H9 (cell line): ENCODE measurements at regions not wholly inside any gene's neighbourhood (a gene's known extent, or its start where the extent isn't known, plus 50 kb on each side); places are given as distances from the start of the nearest gene placed in this dataset.
A peak's percentile ranks its signal among the peaks of the same experiment; 100 is the strongest.

Experiments used
- DNase-seq: peaks from one replicate; pipeline ENCODE4 v3.0.0-alpha.2; 2017
- H2AFZ ChIP-seq: one replicate; pipeline ENCODE4 v1.6.1; 2013; ENCODE audit warnings: mild to moderate bottlenecking, low read length, control low read depth, moderate library complexity
- H2AK5ac ChIP-seq: 2 replicates; pipeline ENCODE4 v1.6.1; 2013; ENCODE audit warnings: low read length, control low read depth, mixed read lengths; ENCODE audit not compliant: insufficient read length
- H2BK120ac ChIP-seq: one replicate; pipeline ENCODE4 v1.6.1; 2013; ENCODE audit warnings: low read depth, mild to moderate bottlenecking, low read length, control low read depth, inconsistent platforms; ENCODE audit not compliant: poor library complexity, severe bottlenecking
- H2BK12ac ChIP-seq: 2 replicates; pipeline ENCODE4 v1.6.1; 2013; ENCODE audit warnings: low read length, control low read depth, mixed read lengths, low read depth; ENCODE audit not compliant: insufficient read length
- H2BK15ac ChIP-seq: 2 replicates; pipeline ENCODE4 v1.6.1; 2013; ENCODE audit warnings: low read depth, low read length, control low read depth
- H2BK20ac ChIP-seq: one replicate; pipeline ENCODE4 v1.6.1; 2013; ENCODE audit warnings: low read depth, mild to moderate bottlenecking, low read length, control low read depth, inconsistent platforms; ENCODE audit not compliant: poor library complexity, severe bottlenecking
- H2BK5ac ChIP-seq: 2 replicates; pipeline ENCODE4 v1.6.1; 2013; ENCODE audit warnings: low read length, control low read depth, mixed read lengths; ENCODE audit not compliant: insufficient read length
- H3K14ac ChIP-seq: 2 replicates; pipeline ENCODE4 v1.6.1; 2013; ENCODE audit warnings: low read length, control low read depth; ENCODE audit not compliant: insufficient read depth
- H3K18ac ChIP-seq: 2 replicates; pipeline ENCODE4 v1.6.1; 2013; ENCODE audit warnings: low read depth, mild to moderate bottlenecking, mixed read lengths, low read length, control low read depth; ENCODE audit not compliant: insufficient read length
- H3K23ac ChIP-seq: 2 replicates; pipeline ENCODE4 v1.6.1; 2013; ENCODE audit warnings: low read length, control low read depth, mixed read lengths, low read depth; ENCODE audit not compliant: insufficient read length
- H3K23me2 ChIP-seq: 2 replicates; pipeline ENCODE4 v1.6.1; 2013; ENCODE audit warnings: low read depth, mild to moderate bottlenecking, mixed read lengths, low read length, control low read depth; ENCODE audit not compliant: insufficient read length, poor library complexity, severe bottlenecking
- H3K27ac ChIP-seq: 2 replicates; pipeline ENCODE4 v1.5.1; 2013; ENCODE audit warnings: low read length, control low read depth, mixed read lengths, low read depth; ENCODE audit not compliant: insufficient read length
- H3K27me3 ChIP-seq: 2 replicates; pipeline ENCODE4 v1.6.1; 2013; ENCODE audit warnings: low read length, control low read depth, inconsistent platforms; ENCODE audit not compliant: insufficient read depth
- H3K4ac ChIP-seq: 2 replicates; pipeline ENCODE4 v1.6.1; 2013; ENCODE audit warnings: low read depth, mild to moderate bottlenecking, control low read depth, inconsistent platforms, low read length, moderate library complexity
- H3K4me1 ChIP-seq: 2 replicates; pipeline ENCODE4 v1.6.1; 2013; ENCODE audit warnings: low read length, control low read depth, inconsistent platforms; ENCODE audit not compliant: insufficient read depth
- H3K4me2 ChIP-seq: 2 replicates; pipeline ENCODE4 v1.6.1; 2013; ENCODE audit warnings: low read length, control low read depth, mixed read lengths; ENCODE audit not compliant: insufficient read length, insufficient read depth
- H3K56ac ChIP-seq: 2 replicates; pipeline ENCODE4 v1.6.1; 2013; ENCODE audit warnings: low read depth, mild to moderate bottlenecking, mixed read lengths, low read length, control low read depth; ENCODE audit not compliant: insufficient read length
- H3K79me1 ChIP-seq: 2 replicates; pipeline ENCODE4 v1.6.1; 2013; ENCODE audit warnings: low read depth, mild to moderate bottlenecking, moderate library complexity, low read length, control low read depth, inconsistent platforms; ENCODE audit not compliant: insufficient read depth, poor library complexity, severe bottlenecking
- H3K79me2 ChIP-seq: 2 replicates; pipeline ENCODE4 v1.6.1; 2013; ENCODE audit warnings: low read length, control low read depth, inconsistent platforms; ENCODE audit not compliant: insufficient read depth
- H3K9ac ChIP-seq: 2 replicates; pipeline ENCODE4 v1.6.1; 2013; ENCODE audit warnings: low read length, control low read depth, mixed read lengths; ENCODE audit not compliant: insufficient read length; ENCODE audit errors: extremely low read depth
- H3K9me3 ChIP-seq: one replicate; pipeline ENCODE4 v1.6.1; 2013; ENCODE audit warnings: low read depth, low read length, inconsistent platforms; ENCODE audit not compliant: control insufficient read depth
- H3T11ph ChIP-seq: one replicate; pipeline ENCODE4 v1.6.1; 2013; ENCODE audit warnings: mild to moderate bottlenecking, low read length, control low read depth, inconsistent platforms
- H4K20me1 ChIP-seq: one replicate; pipeline ENCODE4 v1.6.1; 2013; ENCODE audit not compliant: control insufficient read depth, insufficient read length, insufficient read depth
- H4K5ac ChIP-seq: 2 replicates; pipeline ENCODE4 v1.6.1; 2013; ENCODE audit warnings: low read depth, mild to moderate bottlenecking, mixed read lengths, low read length, control low read depth; ENCODE audit not compliant: insufficient read length
- H4K8ac ChIP-seq: replicated peaks from 2 replicates; pipeline ENCODE4 v1.6.1; 2013; ENCODE audit warnings: low read length, control low read depth, mixed read lengths, low read depth; ENCODE audit not compliant: insufficient read length
- H4K91ac ChIP-seq: 2 replicates; pipeline ENCODE4 v1.6.1; 2013; ENCODE audit warnings: low read depth, mild to moderate bottlenecking, moderate library complexity, mixed read lengths, low read length, control low read depth; ENCODE audit not compliant: insufficient read length
- H3K27ac Mint-ChIP-seq, 3 experiments: 2 replicates in 2 of 3; 3 replicates in 1 of 3; pipeline ENCODE4 v1.8.0; 2020 to 2021; ENCODE audit warnings: mixed read lengths in 3 of 3, mild to moderate bottlenecking in 1 of 3, moderate library complexity in 1 of 3
- H3K27me3 Mint-ChIP-seq: 2 replicates; pipeline ENCODE4 v1.8.0; 2021; ENCODE audit warnings: low read depth, mild to moderate bottlenecking, moderate library complexity, mixed read lengths
- H3K36me3 Mint-ChIP-seq, 3 experiments: 2 replicates in 2 of 3; 3 replicates in 1 of 3; pipeline ENCODE4 v1.8.0; 2020 to 2021; ENCODE audit warnings: low read depth in 3 of 3, mixed read lengths in 3 of 3; ENCODE audit not compliant: insufficient read depth in 1 of 3
- H3K4me1 Mint-ChIP-seq, 2 experiments: 2 replicates each; pipeline ENCODE4 v1.8.0; 2020; ENCODE audit warnings: mixed read lengths in 2 of 2
- H3K4me3 Mint-ChIP-seq, 2 experiments: 2 replicates in 1 of 2; 3 replicates in 1 of 2; pipeline ENCODE4 v1.8.0; 2020 to 2021; ENCODE audit warnings: mild to moderate bottlenecking in 2 of 2, mixed read lengths in 2 of 2, moderate library complexity in 1 of 2
- H3K9me3 Mint-ChIP-seq, 2 experiments: 2 replicates in 1 of 2; 3 replicates in 1 of 2; pipeline ENCODE4 v1.8.0; 2020; ENCODE audit warnings: mild to moderate bottlenecking in 2 of 2, mixed read lengths in 2 of 2, moderate library complexity in 1 of 2
- CTCF ChIP-seq: fragments of 200-600 bp; sonication (generic); conservative IDR thresholded peaks from 3 replicates; pipeline ENCODE4 v1.8.0; 2021; ENCODE audit warnings: antibody characterized with exemption, mild to moderate bottlenecking
- whole genome bisulfite sequencing: extraction: QIAGEN DNeasy Blood & Tissue Kit; methylation state at CpG from one replicate; pipeline ENCODE4 v1.1.7; 2013; ENCODE audit warnings: missing lambda C conversion rate, low lambda C conversion rate, mixed read lengths; ENCODE audit not compliant: insufficient read length; ENCODE audit errors: extremely low coverage; 5-methylcytosine and 5-hydroxymethylcytosine counted together

DNA sequence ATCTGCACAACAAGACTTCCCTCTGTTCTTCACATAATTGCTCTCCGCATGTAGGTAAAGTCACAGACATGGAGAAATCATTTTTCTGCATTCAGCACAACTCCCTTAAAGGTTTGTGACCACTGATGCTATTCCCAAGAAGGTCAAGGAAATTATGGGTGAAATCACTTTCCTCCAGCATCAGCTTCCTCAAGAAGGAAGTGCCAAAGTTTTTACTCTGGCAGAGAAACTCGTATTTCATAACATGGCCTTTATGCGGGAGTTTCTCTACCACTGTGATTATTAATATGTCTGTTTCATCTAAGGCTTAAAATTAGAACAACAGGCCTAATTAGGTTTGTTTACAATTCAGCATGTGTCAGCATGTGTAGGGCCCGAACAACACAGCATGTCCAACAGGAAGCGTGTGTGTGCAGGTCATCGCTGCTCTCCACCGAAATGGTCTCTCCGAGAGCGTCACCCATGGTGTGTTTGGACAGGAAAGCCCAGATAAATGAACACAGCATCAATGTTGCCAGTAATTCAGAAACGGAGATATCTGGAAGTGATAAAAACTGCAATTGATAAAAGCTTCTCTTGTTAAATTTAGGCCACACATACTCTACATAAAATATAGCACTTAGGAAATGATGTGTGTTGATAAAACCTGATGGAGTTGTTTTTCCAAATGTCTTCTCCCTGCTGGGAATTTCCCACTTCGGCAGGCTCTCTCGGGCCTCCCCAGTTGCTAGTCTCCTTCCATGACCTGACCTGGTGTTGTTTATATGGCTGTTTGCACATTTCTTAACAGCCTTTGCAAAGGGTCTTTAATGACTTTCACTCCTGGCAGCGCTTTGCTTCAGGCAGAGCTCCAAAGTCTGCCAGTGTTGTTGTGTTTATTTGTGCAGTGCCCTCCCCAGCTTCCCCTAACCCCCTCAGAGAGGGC is 265.1 kb upstream of the CEP162 start:
- H3K4ac ChIP-seq = no peak overlapping the region
- no peak overlapping the region for H3K4me2 ChIP-seq
- no peak overlapping the region for H3T11ph ChIP-seq
- H2AK5ac ChIP-seq = no peak overlapping the region
- H3K27ac Mint-ChIP-seq = 0 out of 7 replicates have a peak overlapping the region, but pooled peaks of 1 of the 3 experiments have one; percentile 58
- no peak overlapping the region for H2BK5ac ChIP-seq
- no peak overlapping the region for H3K27ac ChIP-seq
- no peaks in the 10 kb centered on the region for H3K79me1 ChIP-seq
- H2BK20ac ChIP-seq = no peak overlapping the region
- H2AFZ ChIP-seq = no peak overlapping the region
- H2BK120ac ChIP-seq = no peak overlapping the region
- no peaks in the 10 kb centered on the region for H3K27me3 Mint-ChIP-seq
- no peaks in the 10 kb centered on the region for H4K20me1 ChIP-seq
- no CpG with 5 or more reads among the region's 13 CpGs for WGBS
- H3K23me2 ChIP-seq = no peaks in the 10 kb centered on the region
- no peak overlapping the region for H4K5ac ChIP-seq
- no peak for DNase-seq
- no peak overlapping the region for H3K23ac ChIP-seq
- no peak overlapping the region for H3K14ac ChIP-seq
- no peak overlapping the region for H4K91ac ChIP-seq
- H3K9ac ChIP-seq = no peak overlapping the region
- no peak overlapping the region for H3K18ac ChIP-seq
- peaks cover 5 to 15% (median 15%) of the 10 kb centered on the region in 3 experiments for H3K36me3 Mint-ChIP-seq
- H3K9me3 Mint-ChIP-seq = peaks cover 23% of the 10 kb centered on the region in 2 experiments
- no peak overlapping the region for H2BK12ac ChIP-seq
- peaks cover 7% of the 10 kb centered on the region for H3K9me3 ChIP-seq
- no peak overlapping the region for H3K56ac ChIP-seq
- no peak overlapping the region for H3K4me3 Mint-ChIP-seq
- H3K79me2 ChIP-seq = no peaks in the 10 kb centered on the region
- no peak for TF ChIP-seq CTCF
- H2BK15ac ChIP-seq = no peak overlapping the region
- no peaks in the 10 kb centered on the region for H3K4me1 Mint-ChIP-seq
- H4K8ac ChIP-seq = no peak overlapping the region
- H3K4me1 ChIP-seq = no peaks in the 10 kb centered on the region
- H3K27me3 ChIP-seq = no peaks in the 10 kb centered on the region
